GM18858 (cell line): ENCODE measurements at regions not wholly inside any gene's neighbourhood (a gene's known extent, or its start where the extent isn't known, plus 50 kb on each side); places are given as distances from the start of the nearest gene placed in this dataset.

Experiments
- ATAC-seq: cut with Tn5 transposase; IDR thresholded peaks from one replicate; pipeline ENCODE4 v1.9.1; 2021; ENCODE audit not compliant: unreplicated experiment

- no peak for ATAC-seq
Measured at GRCh38 chr2:217489145-217489960, 513.4 kb downstream of the TNS1 start.

- no peak for ATAC-seq
Measured at GRCh38 chr2:217484046-217484445, 518.7 kb downstream of the TNS1 start.

DNA sequence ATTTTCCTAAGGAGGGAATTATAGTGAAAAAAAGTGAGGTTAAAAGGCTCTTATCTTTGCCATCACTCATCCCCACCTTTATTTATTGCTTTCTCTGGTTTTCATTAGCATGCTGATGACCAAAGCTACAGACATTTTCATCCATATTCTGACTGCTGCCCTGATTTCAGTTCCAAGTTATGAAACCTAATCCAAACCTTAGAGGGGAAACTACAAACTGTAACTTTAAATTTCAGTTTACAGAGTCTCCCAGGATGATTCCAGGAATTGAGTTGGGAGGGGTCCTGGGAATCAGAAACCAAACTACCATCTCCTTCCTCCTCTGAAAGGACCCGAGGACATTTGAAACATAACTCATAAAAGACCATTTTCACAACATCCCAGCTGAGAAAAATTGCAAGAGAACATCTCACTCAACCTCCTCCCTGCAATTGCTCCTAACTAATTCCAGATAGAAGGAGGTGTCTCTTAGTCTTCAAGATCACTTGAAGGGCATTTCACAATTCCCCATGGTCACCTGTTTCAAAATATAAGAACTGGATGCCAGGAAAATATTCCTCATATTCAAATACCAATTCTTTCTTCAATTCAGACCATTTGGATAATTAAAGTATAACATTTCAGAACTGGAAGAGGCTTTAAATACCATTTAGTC, 520.6 kb downstream of the TNS1 start:
- ATAC-seq, result no peak

DNA sequence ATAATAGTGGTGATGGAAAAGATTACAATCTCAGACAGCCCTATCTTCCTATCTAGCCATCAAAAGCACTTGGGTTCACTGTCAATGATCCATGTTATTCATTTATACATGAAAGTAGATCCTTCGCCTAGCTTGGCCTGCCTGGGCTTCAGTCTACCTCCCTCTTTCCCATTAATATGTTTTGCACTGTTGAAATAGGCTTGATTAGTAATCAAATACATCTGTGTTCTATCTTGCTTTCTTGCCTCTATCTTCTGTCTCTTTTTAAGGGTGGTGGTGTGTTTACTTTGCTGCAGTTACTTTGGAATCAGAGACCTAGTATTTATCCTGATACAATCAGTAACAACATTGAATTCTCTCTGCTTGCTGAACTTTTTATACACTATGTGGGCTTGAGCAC, 521.2 kb downstream of the TNS1 start:
- ATAC-seq, result no peak

GRCh38 chr2:217479566-217479965, 523.2 kb downstream of the TNS1 start:
- ATAC-seq, result no peak

DNA sequence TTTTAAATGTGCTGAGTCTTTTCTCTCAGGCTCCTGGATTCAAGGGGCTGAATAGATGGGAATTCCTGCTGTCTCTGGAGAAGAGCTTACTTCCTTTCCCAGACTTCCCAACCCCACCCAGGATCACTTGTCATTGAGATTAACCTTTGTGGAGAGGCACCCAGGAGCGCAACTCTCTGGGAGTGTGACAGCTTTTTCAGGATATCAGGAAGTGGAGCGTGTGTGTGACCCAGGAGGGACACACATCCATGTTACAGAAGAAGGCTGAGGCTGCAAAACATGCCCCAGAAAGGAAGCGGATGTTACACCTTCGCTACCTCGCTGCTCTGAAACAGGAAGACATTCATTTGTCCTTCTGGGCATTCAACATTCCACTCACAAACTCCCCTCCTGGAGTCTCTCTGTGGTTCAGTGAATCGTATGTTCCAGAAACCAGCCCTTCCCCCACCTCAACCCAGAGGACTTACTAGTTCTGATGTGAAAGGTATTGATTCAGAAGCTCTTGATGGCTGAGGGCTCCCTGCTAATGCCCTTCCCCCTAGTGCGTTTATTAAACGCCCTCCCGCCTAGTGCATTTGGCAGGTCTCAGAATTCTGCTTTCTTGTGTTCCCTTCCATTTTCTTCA, 523.9 kb downstream of the TNS1 start:
- no peak for ATAC-seq

DNA sequence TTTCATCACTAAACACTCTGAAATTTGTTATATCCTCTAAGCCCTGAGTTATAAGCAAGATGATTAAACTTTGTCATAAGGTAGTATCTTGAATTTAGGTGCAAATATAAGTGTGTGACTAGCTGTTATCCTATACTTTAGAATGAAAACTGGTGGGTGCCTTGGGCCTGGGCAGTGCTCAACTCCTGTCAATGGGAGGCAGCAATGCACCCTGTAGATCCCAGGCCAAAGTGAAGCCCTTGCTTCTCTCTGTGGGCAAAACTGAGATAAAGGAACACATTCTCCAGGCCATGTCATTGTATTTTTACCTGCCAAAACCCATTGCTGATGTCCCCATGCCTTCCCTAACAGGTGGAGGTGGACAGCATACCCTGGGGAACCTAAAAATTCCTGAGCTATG, 525.2 kb downstream of the TNS1 start:
- no peak for ATAC-seq

DNA sequence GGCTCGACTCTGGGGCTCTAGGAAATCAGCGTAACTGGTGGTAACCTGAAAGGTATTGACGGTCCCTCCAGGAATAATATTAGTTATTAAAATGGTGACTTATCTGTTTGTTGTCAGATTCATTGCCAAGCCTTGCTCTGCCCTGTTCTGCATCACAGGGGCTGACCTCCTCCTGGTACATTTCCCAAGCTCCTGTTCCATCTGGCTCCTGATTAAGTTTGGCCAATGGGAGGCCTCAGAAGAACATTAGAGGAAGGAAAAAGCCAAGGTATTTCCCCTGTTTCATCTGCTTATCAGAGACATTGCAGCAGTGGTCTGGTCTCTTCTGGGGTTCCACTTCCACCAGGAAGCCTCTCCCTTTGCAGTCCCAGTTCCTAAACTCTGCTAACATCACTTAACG, 527.0 kb downstream of the TNS1 start:
- ATAC-seq, result no peak

- no peak for ATAC-seq
Measured at GRCh38 chr2:217475101-217475500, 527.7 kb downstream of the TNS1 start.

GRCh38 chr2:217471319-217471718, 531.5 kb downstream of the TNS1 start:
- ATAC-seq, result no peak

DNA sequence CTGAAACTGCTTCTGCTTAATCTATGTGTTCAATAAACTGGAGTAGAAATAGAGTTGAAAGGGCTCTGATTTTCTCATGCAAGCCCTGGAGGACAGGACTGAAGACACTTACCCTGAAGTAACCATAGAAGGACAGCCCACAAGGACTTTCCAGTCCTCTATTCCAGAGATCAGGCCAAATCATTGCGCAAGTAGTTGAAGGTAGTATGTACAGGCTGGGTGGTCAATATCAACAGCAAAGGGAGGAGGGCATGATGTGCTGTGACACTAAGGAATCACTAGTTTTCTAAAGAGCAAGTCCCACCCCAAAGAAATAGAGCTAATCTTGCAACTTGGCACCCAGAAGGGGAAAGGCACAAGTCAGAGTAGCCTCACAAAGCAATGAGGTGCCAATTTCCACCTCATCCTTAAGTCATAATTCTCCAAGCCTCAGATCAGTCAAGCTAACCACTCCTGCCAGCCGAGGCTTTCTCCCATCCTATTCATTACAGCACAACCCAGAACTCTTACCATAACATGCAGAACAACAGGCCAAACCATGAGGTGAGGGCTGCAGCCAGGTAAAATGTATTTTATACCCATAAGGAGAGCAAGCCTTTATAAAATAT, 533.5 kb downstream of the TNS1 start:
- no peak for ATAC-seq

GRCh38 chr2:217468042-217468830, 534.6 kb downstream of the TNS1 start:
- no peak for ATAC-seq

DNA sequence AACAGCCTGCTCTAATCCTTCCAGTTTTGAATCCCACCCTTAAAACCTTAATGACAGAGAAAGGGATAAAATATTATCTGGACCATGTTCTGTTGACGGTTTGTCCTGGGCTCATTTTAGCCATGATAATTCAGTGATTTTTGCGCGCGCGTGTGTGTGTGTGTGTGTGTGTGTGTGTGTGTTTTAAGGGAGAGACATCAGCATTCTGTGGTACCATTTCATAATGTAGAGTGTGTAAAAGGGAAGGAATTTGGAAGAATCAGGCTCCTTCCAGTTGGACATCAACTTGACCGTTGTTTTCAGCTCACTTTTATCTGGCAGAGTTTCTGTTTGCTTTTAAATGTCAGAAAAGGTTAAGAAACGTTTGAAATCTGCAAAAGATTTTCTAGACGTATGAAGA, 535.5 kb downstream of the TNS1 start:
- ATAC-seq, result no peak

DNA sequence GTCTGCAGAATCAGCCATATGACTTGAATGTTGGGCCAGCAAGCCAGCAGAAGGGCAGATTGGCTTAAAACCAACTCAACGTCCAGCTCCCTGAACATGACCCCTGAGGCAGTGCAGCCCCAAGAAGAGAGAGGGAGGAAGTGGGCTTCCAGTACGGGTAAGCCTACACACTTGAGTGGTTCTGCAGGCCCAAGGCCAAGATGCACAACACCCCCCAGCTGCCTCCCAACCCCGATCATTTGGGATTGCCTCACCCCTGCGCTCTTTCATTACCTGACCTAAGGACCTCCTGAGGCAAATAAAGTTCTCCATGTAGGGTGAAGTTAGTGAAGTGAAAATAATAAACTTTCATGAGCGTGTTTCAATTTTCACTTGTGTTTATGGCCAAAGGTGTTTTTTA, 536.0 kb downstream of the TNS1 start:
- ATAC-seq, result no peak

DNA sequence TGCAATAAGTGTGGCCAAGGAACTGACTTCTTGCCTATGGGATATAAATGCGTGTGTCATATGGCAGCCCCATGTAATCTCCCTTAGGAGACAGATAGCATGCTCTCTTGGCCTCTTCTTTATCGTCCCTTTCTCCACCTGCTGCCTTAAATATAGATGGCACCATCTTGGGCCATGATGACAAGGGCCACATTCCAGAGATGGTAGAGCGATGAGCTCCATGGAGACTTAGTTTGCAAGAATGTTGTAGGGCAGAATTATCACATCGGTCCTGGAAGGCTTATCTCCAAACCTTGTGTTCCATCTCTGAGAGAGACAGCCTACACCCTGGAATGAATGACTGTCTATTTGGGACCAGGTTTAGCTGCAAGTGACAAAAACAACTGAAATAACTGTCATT, 536.7 kb downstream of the TNS1 start:
- no peak for ATAC-seq

DNA sequence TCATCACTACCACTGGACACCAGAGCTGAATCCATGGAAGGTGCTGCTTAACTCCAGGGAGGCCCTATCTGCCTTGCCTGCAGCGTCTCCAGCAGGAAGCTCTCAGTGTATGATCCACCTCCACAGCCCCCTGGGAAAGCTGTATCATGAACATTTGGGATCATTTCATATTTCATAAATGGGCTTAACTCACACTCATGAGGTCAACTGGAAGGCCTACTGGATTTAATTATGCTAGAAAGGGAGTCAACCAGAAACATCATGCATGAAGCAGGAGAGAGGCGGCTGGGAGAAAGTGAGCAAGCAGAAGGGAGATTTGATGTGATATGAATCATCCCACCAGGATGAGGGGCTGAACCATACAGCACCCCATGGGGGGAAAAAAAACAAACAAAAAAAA, 537.7 kb downstream of the TNS1 start:
- no peak for ATAC-seq

- no peak for ATAC-seq
Measured at GRCh38 chr2:217463402-217464075, 539.3 kb downstream of the TNS1 start.

- no peak for ATAC-seq
Measured at GRCh38 chr2:217462121-217462520, 540.7 kb downstream of the TNS1 start.

DNA sequence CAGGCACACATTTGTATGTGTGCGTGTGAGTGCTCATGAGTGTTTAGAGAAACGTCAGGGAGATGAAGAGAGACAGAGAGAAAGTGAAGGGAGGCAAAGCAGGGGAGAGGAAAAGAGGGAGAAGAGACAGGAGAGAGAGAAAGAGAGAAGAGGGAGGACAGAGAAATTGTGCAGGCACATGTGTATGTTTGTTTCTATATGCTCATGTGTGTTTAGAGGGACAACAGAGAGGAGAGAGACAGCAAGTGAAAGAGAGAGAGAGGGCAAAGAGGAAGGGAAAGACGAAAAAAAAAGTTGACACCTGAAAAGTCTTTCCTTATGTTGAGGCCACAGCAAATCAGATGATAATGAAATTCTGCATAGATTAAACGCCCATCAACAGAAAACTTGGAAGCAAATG, 541.1 kb downstream of the TNS1 start:
- ATAC-seq, result no peak

GRCh38 chr2:217459680-217460405, 543.0 kb downstream of the TNS1 start:
- no peak for ATAC-seq
